ENCODE measurements at regions not wholly inside any gene's neighbourhood (a gene's known extent, or its start where the extent isn't known, plus 50 kb on each side); places are given as distances from the start of the nearest gene placed in this dataset.

DNA sequence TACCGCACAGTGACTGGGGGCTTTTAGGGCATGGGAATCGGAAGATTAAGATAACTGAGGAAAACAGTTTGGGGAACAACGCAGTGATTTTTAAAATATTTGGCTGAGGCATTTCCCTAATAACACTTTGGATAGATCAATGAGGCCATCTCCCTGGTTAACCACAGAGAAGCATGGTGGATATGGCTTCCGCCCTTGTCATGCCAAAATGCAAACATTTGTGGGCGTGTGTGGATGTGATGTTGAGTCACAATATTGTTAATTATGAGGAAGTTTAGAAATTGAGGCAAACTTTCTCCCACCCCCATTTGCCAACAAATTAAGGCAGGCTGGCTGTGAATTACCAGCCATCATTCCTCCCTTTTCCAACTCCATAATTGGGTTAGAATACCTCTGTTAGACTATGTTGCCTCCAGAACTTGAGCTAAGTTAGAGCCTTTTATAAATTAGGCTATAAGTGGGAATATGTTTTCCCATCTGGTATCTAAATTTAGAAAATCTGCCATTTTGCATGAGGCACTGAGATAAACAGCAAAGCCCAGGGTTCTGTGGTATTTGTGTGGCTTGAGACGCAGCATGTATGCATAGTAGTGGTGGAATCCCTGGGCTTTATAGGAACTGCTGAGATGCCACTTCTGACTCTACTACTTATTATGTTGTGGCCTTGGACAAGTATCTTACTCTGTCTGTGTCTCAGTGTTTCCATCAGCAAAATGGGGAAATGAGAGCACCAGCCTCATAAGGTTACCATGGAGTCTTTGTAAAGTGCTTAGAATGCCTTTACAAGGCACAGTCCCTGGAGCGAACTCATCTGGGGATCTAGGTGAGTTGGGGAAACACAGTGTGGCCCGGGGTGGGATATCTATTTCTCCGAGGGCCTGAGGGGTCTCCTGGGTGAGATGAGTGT lies 154.6 kb downstream of the C1orf94 start:
- no peak for DNase-seq

GRCh38 chr1:34332996-34333395 lies 156.3 kb downstream of the C1orf94 start:
- no peak for DNase-seq

- no peak for DNase-seq
These were observed 162.2 kb downstream of the C1orf94 start for GRCh38 chr1:34338871-34339270.

DNA sequence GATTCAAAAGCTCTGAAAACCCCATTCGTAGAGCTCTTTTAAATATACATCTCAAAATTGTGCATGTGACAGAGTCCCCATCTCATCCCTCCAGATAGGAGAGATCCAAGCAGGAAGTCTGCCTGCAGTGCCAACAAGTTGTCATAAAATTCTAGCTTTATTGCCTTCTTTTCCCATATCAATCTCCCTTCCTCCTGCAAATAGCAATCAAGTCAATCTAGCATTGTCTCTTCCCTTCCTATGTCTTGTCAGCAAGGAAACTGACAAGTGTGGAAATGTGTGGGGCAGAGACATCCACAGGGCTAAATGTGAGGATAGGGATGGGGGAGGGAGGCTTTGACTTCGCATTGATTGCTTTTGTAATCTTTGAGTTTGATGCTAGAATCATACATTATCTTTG lies 165.2 kb downstream of the C1orf94 start:
- DNase-seq = no peak

- no peak for DNase-seq
These were observed 165.6 kb downstream of the C1orf94 start for GRCh38 chr1:34342334-34342733.

GRCh38 chr1:34346128-34346527 lies 169.4 kb downstream of the C1orf94 start:
- DNase-seq = no peak

- no peak for DNase-seq
These were observed 176.7 kb downstream of the C1orf94 start for GRCh38 chr1:34353409-34353808.

DNA sequence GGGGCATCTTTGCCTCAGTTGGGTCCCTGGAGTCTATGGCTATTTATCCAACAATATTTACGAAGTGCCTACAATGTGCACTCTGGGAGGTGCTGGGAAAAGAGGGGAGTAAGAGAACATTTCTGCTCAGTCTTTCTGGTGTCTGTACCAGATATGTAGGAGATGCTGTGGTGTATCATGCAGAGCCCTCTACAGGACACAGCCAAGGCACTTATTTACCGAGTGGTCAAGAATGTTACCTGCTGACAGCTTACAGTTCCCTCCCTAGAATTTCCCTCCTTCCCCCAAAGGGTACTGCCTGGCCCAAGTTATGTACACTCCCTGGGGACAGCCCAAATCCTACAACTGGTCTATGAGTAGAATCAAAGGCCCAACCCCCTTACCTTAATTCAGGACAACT lies 177.7 kb downstream of the C1orf94 start:
- no peak for DNase-seq

GRCh38 chr1:34356853-34357252 lies 180.1 kb downstream of the C1orf94 start:
- no peak for DNase-seq

DNA sequence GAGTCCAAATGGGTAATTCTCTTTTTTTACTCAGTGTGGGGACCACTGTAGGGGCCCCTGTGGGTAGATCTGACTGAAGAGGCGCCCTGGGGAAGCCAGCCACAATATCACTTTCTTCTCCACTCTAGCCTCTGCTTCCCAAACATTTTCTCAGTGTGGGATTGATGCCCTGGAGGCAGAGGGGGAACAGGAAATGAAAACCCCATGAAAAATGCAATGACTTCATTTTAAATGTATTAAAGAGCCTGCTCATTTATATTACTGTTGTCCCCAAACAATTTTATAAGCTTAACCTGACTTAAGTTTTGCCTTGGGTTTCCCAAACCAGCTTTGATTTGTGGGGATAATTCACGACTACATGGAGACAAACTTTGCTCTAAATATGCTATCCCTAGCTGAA lies 181.9 kb downstream of the C1orf94 start:
- no peak for DNase-seq

DNA sequence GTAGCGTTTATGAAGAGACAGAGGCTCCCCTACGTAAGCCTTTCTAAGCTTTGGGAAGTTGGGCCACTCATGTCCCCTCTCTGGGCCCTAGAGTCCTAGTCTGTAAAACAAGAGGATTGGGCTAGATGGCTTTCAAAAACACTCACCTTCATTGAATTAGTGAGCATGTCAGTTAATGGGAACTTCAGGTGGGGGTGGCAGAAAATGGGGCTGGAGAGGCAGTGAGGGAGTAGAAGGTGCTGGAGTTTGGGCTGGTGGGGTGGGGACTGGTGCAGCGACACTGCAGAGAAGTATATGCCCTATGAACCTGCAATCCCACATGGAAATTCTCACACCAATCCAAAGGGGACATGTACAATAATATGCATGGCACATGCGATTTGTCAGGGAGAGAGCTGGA lies 182.7 kb downstream of the C1orf94 start:
- DNase-seq = no peak

DNA sequence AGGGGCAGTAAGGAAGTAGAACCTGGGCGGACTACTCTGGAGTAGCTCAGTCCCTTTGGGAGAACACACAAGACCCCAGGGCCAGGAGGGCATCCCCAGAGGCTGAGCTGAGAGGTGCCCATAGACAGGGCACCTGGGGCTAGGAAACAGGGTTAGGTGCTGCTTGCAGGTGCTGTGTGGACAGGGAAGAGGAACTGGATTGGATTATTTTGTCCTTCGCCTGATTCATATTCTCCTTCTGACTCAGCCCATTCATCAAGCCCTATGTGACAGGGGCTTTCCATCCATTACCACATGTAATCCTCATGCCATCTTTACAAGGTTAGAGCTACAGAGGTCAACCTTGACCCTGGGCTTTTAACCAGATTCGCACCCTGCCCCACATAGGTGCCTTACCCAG lies 183.9 kb downstream of the C1orf94 start:
- DNase-seq = no peak

GRCh38 chr1:34361121-34361520 lies 184.4 kb downstream of the C1orf94 start:
- no peak for DNase-seq

DNA sequence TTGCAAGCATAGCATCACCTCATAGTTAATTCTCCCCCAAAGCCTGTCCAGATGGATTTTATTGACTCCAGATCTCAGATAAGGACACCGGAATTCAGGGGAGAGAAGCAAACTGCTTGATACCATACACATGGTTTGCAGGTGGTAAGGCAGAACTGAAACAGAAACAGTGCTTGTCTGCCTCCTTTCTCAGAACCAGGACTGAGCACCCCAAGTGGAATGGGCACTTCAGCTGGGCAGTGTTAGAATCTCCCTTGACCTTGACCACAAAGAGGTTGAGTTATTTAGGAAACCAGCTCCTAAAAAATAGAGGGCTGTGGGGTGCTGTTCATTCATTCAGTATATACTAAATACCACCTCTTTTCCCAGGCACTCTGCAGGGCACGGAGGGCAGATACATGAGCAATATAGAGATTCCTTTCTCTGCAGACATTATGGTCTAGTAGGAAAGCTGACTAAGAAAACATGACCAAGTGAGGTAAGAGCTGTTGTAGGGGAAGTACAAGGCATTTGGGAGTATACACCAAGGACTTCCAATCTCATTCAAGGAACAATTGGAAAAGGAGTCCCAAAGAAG lies 185.2 kb downstream of the C1orf94 start:
- no peak for DNase-seq

GRCh38 chr1:34362949-34363348 lies 186.2 kb downstream of the C1orf94 start:
- no peak for DNase-seq

- DNase-seq = no peak
These were observed 186.7 kb downstream of the C1orf94 start for GRCh38 chr1:34363447-34363846.

DNA sequence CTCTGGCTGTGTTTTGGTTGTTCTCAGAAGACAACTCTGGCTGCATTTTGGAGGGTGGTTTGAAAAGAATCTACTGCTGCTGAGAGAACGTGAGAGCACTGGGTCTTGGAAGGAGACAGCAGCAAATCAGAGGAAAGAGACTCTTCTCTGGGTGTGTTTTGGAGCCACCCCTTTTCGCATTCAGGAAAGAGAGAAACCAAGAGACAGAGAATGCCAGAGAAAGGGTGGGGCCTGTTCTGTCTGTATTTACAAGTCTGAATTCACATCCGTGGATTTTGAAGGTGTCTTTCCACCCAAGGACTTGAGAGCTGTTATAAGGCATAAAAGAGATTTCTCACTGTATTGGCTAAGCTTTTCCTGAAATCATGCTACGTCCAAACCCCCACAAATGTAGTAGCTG lies 187.2 kb downstream of the C1orf94 start:
- no peak for DNase-seq

DNA sequence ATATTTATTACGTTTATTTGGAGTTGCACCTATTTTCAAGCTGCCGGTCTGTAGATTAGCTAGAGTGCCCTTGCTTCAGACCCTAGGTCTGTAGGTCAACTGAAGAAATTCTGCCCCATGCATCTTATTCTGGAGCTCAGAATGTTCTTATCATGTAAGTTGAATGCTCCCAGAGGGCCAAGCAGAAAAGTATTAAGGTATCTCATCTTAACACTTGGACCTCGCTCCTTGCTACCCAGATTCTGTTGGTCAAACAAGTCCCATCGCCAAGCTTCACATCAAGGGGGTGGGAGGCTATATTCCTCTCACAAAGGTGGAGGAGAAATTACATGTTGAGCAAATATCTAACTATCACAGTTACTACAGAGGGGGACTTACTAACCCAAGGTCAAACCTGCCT lies 187.7 kb downstream of the C1orf94 start:
- no peak for DNase-seq

DNA sequence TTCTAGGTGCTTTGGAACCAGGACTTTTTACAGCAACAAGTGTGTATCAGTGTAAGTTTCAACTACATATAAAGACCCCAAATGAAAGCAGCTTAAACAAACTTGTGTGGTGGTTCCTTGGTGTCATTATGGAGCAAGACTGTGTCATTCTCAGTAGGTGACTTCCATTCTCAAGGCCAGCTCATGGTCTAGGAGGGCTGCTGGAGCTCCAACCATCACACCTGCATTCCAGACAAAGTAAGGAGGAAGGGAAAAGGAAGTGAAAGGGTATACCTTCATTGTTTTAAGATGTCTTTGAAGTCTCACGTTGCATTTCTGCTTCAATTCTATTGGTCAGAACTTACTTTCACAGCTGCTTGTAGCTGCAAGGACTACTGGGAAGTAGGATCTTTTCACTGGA lies 188.6 kb downstream of the C1orf94 start:
- no peak for DNase-seq

DNA sequence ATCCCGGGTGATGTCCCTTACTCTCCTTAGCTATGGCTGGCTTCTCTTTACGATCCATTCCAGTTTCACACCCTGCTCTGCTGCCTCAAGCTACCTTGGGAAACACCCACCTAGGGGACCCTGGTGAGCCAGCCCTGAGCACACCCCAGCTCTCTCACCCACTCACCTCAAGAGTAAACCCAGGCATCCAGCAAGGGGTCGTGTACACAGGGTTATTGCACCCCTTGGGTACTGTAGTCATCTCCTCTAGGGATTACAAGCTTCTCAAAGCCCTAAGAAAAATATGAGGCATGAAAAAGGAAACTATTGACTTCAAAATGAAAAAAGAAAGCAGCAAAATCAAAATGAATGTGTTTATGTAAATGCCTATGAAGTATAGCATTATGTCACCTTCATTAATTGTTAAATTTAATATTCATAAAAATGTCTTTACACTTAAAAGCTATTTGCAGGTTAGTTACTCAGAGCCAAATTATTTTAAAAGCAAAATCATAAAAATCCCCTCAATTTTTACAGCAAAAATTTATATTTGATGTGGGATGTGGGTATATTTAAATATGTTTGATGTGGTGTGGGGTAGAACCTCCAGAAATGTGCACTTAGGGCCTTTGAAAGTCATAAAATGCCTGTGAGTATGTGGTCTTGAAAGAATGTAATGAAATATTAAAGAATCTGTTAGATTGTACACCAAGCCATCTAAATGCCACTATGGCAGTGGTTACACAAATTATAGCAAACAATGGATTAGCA lies 190.3 kb downstream of the C1orf94 start:
- no peak for DNase-seq

DNA sequence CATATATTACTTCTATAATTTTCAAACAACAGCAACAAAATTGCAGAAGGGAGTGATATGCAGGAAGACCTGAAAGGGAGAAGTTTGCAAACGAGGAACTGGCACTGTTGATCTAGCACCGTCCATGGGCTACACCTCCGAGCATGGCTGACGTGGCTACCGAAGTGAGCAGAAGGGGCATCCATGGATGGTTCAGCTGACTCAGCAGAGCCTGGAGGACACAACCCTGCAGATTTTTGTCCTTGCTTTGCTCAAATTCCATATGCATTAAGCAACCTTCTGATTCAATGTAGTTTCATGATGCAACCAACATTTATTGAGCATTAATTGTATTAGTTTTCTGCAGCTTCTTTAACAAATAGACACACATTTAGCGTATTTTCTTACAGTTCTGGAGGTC lies 191.2 kb downstream of the C1orf94 start:
- no peak for DNase-seq

DNA sequence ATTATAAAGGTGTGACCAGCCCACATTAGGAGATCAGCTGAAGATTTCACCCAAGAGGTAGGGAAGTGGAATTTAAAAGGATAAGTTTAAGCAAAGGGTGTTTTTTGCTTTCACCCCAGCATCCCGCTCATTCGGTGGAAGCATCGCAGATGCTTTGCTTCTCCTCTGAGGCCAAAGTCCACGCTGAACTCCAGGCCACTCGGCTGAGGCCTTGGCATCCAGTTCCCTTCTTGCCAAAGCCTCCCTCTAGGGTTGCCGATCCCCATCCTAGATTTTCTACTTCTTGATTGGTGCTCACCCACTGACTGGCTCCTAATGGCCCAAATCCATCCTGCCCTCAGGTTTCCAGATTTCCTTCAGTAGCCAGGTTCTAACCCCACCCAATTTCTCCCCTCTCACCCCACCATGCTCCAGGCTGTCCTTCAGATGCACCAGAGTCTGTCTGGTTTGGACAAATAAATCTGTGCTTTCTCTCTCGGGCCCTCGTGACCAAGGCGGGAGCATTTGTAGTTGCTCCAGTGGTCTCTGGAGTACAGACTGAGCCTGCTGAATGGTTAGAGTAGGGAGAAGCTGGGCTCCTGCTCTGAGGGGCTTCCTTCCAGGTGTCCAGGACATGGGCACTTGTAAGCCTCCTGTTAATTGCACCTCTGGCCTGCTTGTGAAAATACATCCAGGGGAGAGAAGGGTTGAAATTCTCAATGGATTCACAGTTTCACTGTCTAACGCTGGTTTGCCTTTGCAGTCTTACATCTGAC lies 193.2 kb downstream of the C1orf94 start:
- no peak for DNase-seq

DNA sequence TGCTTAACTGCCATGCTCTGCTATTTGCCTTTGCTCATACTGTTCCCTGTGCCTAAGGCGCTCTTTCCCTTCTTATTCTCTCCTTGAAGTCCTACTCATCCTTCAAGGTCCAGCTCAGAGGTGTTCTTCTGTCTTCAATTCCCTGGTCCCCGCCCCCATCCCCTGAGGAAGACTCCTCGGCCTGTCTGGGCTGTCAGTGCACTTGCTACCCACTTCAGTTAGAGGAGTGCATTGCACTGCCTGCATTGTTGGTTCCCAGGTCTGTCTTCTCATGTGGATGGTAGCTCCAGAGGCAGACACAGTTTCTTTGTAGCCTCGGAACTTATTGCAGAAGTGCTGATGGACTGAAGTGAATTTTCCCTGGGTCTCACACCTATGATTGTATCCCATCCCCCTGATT lies 194.0 kb downstream of the C1orf94 start:
- no peak for DNase-seq

All from NK-92 treated with Interleukin-12 subunit alpha and Interleukin-12 subunit beta, amount 100 ng/mL, for 24 hours (cell line).